ENCODE measurements at regions not wholly inside any gene's neighbourhood (a gene's known extent, or its start where the extent isn't known, plus 50 kb on each side); places are given as distances from the start of the nearest gene placed in this dataset.

- FAIRE-seq (no peak), DNase-seq (ENCODE audit: low read depth, low spot score) (no peak), ATAC-seq (no peak)
- SMC1A ChIA-PET (ENCODE audit: uncharacterized antibody, unreplicated experiment), result no interaction called here
- Histone ChIP-seq H4K20me1 (ENCODE audit: control insufficient read depth, insufficient read depth) (no peaks in the 10 kb centered on the region), H3K27ac (ENCODE audit: control insufficient read depth, insufficient read depth) (no peak overlapping the region), H3K4me1 (ENCODE audit: control insufficient read depth, insufficient read depth, low read length) (no peaks in the 10 kb centered on the region), H3K9me3 (replicated peaks; ENCODE audit: control insufficient read depth, insufficient read depth, low read length) (no peaks in the 10 kb centered on the region), H3K79me2 (ENCODE audit: control insufficient read depth, insufficient read depth, low read length) (peaks cover 2% of the 10 kb centered on the region), H3K4me2 (ENCODE audit: control insufficient read depth, insufficient read depth) (no peak overlapping the region), H3K9ac (ENCODE audit: control insufficient read depth, insufficient read depth, low read length) (no peak overlapping the region), H2AFZ (ENCODE audit: control insufficient read depth, low read depth, low read length) (no peak overlapping the region), H3K27me3 (replicated peaks in 1 of 2; ENCODE audit: control insufficient read depth in 2 of 2, insufficient read depth in 2 of 2, low read length in 1 of 2) (no peaks in the 10 kb centered on the region), H3K36me3 (ENCODE audit: control insufficient read depth in 2 of 2, insufficient read depth in 2 of 2, low read length in 1 of 2) (peaks cover 17 to 30% of the 10 kb centered on the region in 2 experiments), H3K4me3 (no peak overlapping the region)
- no TSS peak for BruUV-seq (replicated peaks)
- CTCF ChIA-PET, result interaction anchor here (0.8 to 1.9 kb wide), 4 partner anchors 11 to 338 kb away, joined by 3 to 10 read pairs (median 4); no protein-coding TSS in a partner anchor
- POLR2A ChIA-PET, result no interaction called here
- TF ChIP-seq RB1 (IDR thresholded peaks at IDR 0.05; ENCODE audit: borderline replicate concordance) (no peak), IRF4 (IDR thresholded peaks at IDR 0.05; ENCODE audit: low read depth, low read length) (no peak), STAT3 (IDR thresholded peaks at IDR 0.05; ENCODE audit: low read depth, low read length) (no peak), YBX1 (IDR thresholded peaks at IDR 0.05) (no peak), KLF5 (IDR thresholded peaks at IDR 0.05; ENCODE audit: partially characterized antibody) (no peak), HDAC6 (IDR thresholded peaks at IDR 0.05; ENCODE audit: unreplicated experiment) (no peak), ZNF207 (IDR thresholded peaks at IDR 0.05; ENCODE audit: borderline replicate concordance) (no peak), MTA3 (IDR thresholded peaks at IDR 0.05; ENCODE audit: borderline replicate concordance, low read length) (no peak), ZNF622 (IDR thresholded peaks at IDR 0.05) (no peak), CBFB (IDR thresholded peaks at IDR 0.05; ENCODE audit: low read depth) (no peak), KAT2A (conservative IDR thresholded peaks at IDR 0.05; ENCODE audit: control insufficient read depth, low read depth, low read length) (no peak), IKZF1 (conservative IDR thresholded peaks at IDR 0.05) (no peak), NFIC (IDR thresholded peaks at IDR 0.05; ENCODE audit: low read depth, low read length) (no peak), ATF7 (IDR thresholded peaks at IDR 0.05; ENCODE audit: low read depth) (no peak), NR2C2 (IDR thresholded peaks at IDR 0.05; ENCODE audit: borderline replicate concordance, control insufficient read depth, insufficient read length, low read depth) (no peak), MEF2B (IDR thresholded peaks at IDR 0.05; ENCODE audit: partially characterized antibody, poor library complexity, severe bottlenecking) (no peak)
- TF ChIP-seq, protein P1, sequence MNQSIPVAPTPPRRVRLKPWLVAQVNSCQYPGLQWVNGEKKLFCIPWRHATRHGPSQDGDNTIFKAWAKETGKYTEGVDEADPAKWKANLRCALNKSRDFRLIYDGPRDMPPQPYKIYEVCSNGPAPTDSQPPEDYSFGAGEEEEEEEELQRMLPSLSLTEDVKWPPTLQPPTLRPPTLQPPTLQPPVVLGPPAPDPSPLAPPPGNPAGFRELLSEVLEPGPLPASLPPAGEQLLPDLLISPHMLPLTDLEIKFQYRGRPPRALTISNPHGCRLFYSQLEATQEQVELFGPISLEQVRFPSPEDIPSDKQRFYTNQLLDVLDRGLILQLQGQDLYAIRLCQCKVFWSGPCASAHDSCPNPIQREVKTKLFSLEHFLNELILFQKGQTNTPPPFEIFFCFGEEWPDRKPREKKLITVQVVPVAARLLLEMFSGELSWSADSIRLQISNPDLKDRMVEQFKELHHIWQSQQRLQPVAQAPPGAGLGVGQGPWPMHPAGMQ (IDR thresholded peaks at IDR 0.05; ENCODE audit: borderline replicate concordance), result no peak
- TF ChIP-seq, protein P2, sequence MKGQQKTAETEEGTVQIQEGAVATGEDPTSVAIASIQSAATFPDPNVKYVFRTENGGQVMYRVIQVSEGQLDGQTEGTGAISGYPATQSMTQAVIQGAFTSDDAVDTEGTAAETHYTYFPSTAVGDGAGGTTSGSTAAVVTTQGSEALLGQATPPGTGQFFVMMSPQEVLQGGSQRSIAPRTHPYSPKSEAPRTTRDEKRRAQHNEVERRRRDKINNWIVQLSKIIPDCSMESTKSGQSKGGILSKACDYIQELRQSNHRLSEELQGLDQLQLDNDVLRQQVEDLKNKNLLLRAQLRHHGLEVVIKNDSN (IDR thresholded peaks at IDR 0.05; ENCODE audit: borderline replicate concordance, extremely low read length, insufficient read depth, low read depth, low read length), result no peak
- TF ChIP-seq, protein P3, sequence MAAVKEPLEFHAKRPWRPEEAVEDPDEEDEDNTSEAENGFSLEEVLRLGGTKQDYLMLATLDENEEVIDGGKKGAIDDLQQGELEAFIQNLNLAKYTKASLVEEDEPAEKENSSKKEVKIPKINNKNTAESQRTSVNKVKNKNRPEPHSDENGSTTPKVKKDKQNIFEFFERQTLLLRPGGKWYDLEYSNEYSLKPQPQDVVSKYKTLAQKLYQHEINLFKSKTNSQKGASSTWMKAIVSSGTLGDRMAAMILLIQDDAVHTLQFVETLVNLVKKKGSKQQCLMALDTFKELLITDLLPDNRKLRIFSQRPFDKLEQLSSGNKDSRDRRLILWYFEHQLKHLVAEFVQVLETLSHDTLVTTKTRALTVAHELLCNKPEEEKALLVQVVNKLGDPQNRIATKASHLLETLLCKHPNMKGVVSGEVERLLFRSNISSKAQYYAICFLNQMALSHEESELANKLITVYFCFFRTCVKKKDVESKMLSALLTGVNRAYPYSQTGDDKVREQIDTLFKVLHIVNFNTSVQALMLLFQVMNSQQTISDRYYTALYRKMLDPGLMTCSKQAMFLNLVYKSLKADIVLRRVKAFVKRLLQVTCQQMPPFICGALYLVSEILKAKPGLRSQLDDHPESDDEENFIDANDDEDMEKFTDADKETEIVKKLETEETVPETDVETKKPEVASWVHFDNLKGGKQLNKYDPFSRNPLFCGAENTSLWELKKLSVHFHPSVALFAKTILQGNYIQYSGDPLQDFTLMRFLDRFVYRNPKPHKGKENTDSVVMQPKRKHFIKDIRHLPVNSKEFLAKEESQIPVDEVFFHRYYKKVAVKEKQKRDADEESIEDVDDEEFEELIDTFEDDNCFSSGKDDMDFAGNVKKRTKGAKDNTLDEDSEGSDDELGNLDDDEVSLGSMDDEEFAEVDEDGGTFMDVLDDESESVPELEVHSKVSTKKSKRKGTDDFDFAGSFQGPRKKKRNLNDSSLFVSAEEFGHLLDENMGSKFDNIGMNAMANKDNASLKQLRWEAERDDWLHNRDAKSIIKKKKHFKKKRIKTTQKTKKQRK (IDR thresholded peaks at IDR 0.05; ENCODE audit: low read depth, low read length), result no peak
- RAD21 ChIA-PET (ENCODE audit: unreplicated experiment), result interaction anchor here (1.3 kb wide), 1 partner anchor 87 kb away, joined by 3 read pairs; no protein-coding TSS in a partner anchor
- WGBS (ENCODE audit: insufficient coverage, insufficient replicate concordance, low lambda C conversion rate, missing lambda C conversion rate), result 97% methylated on average over 44 of the region's 54 CpGs
- intact Hi-C loops (cut with micrococcal nuclease; ENCODE audit: unreplicated experiment) (loop anchor here (10.0 kb wide), 2 partner anchors 218 to 448 kb away; no protein-coding TSS in a partner anchor), in situ Hi-C loops (cut with MboI) (no loop called here)
Measured at GRCh38 chr7:66556549-66557213, 72.0 kb upstream of the KCTD7 start.

All from GM12878 (cell line).